ENCODE measurements at regions not wholly inside any gene's neighbourhood (a gene's known extent, or its start where the extent isn't known, plus 50 kb on each side); places are given as distances from the start of the nearest gene placed in this dataset.
"Not testable (repeated sequence)": the region's sequence is repeated elsewhere in the genome, so short reads cannot be mapped to it uniquely, and the experiment has no call there.

DNA sequence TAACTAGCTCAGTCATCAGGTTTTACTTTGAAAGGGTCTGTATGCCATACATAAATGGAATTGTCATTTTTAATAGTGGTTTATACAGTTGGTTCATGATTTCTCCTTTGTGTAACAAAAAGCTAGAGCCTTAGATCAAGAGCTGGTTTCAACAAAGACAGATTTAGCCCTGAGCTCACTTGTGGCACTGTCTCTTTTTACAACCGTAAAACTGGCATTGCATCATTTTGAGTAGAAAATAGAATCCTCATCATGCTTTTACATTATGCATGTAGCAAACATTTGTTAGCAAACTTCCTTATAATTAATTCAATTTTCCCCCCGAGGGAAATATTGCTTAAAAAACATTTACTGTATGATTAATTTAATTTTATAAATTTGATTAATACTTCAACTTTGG, 1871.5 kb downstream of the ARAP2 start:
- H3K4me1 ChIP-seq (ENCODE audit: control insufficient read depth in 1 of 2, insufficient read depth in 2 of 2, low read length in 2 of 2), result no peaks in the 10 kb centered on the region
- no peaks in the 10 kb centered on the region for H3K9me3 ChIP-seq (ENCODE audit: control insufficient read depth in 1 of 2, low read length in 2 of 2)
- H3K4me3 ChIP-seq (ENCODE audit: low read depth in 1 of 2, low read length in 2 of 2), result no peak overlapping the region
- no peaks in the 10 kb centered on the region for H3K27me3 ChIP-seq (ENCODE audit: low read depth, low read length)
- H3K36me3 ChIP-seq (ENCODE audit: control insufficient read depth in 1 of 2, insufficient read depth in 2 of 2, low read length in 2 of 2), result no peaks in the 10 kb centered on the region
- no peak overlapping the region for H3K27ac ChIP-seq (ENCODE audit: low read length)

DNA sequence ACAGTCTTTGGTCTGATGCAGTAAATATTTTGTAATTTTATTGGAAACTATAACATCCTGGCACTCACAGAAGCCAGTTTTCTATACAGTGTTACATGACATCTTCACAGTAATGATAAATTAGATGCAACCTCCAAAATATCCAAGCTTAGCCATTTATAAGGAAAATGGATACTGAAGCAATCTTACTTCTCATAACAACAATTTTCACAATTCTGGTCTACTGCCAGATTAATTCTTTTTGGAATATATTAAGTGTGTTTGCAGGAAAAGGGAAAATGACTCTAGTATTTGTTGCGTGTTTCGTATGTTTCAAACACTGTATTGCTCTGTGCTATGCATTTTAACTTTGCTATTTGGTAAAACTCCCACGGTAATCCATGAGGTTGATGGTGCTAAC, 1870.9 kb downstream of the ARAP2 start:
- no peaks in the 10 kb centered on the region for H3K4me1 ChIP-seq (ENCODE audit: control insufficient read depth in 1 of 2, insufficient read depth in 2 of 2, low read length in 2 of 2)
- H3K27me3 ChIP-seq (ENCODE audit: low read depth, low read length), result no peaks in the 10 kb centered on the region
- no peaks in the 10 kb centered on the region for H3K36me3 ChIP-seq (ENCODE audit: control insufficient read depth in 1 of 2, insufficient read depth in 2 of 2, low read length in 2 of 2)
- H3K4me3 ChIP-seq (ENCODE audit: low read depth in 1 of 2, low read length in 2 of 2), result no peak overlapping the region
- no peak overlapping the region for H3K27ac ChIP-seq (ENCODE audit: low read length)
- H3K9me3 ChIP-seq (ENCODE audit: control insufficient read depth in 1 of 2, low read length in 2 of 2), result no peaks in the 10 kb centered on the region

DNA sequence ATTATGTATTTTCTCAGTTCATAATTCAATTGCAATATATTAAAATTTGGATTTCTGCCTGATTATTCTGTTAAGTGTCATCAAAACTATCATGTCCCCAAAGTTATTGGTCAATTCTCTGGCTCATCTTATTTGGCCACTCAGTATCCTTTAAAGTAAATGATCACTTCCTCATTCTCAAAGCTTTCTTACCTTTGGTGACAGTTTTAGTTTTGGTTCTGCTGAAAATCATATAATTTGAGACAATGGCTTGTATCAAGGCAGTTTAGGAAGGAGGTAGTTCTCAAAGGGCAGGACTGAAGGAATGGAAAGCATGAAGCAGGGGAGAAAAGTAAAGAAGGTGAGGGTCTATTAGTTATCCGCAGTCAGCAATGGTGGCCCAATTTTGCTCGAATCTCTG, 1832.1 kb downstream of the ARAP2 start:
- no peaks in the 10 kb centered on the region for H3K4me1 ChIP-seq (ENCODE audit: control insufficient read depth in 1 of 2, insufficient read depth in 2 of 2, low read length in 2 of 2)
- no peaks in the 10 kb centered on the region for H3K36me3 ChIP-seq (ENCODE audit: control insufficient read depth in 1 of 2, insufficient read depth in 2 of 2, low read length in 2 of 2)
- peaks cover 0 to 9% of the 10 kb centered on the region in 2 donors for H3K9me3 ChIP-seq (ENCODE audit: control insufficient read depth in 1 of 2, low read length in 2 of 2)
- H3K27me3 ChIP-seq (ENCODE audit: low read depth, low read length), result no peaks in the 10 kb centered on the region
- no peak overlapping the region for H3K4me3 ChIP-seq (ENCODE audit: low read depth in 1 of 2, low read length in 2 of 2)
- H3K27ac ChIP-seq (ENCODE audit: low read length), result no peak overlapping the region

DNA sequence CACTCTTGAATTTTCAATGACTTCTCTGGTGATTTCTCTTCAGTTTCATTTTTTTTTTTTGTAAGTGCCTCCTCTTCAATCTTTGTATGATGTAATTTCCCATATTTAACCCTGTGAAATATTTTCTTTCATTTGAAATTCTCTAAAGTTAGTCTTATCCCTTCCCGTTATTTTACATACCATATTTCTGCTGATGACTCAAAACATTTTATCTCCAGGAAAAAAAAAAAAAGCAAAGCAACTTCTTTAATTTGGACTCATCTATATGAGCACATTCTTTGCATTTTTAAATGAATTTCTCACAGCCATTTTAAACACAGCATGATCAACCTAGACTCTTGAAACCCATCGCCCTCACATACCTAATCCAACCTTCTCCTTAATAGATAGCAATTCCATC, 1831.4 kb downstream of the ARAP2 start:
- no peaks in the 10 kb centered on the region for H3K36me3 ChIP-seq (ENCODE audit: control insufficient read depth in 1 of 2, insufficient read depth in 2 of 2, low read length in 2 of 2)
- H3K4me3 ChIP-seq (ENCODE audit: low read depth in 1 of 2, low read length in 2 of 2), result no peak overlapping the region
- H3K27me3 ChIP-seq (ENCODE audit: low read depth, low read length), result no peaks in the 10 kb centered on the region
- H3K4me1 ChIP-seq (ENCODE audit: control insufficient read depth in 1 of 2, insufficient read depth in 2 of 2, low read length in 2 of 2), result no peaks in the 10 kb centered on the region
- H3K9me3 ChIP-seq (ENCODE audit: control insufficient read depth in 1 of 2, low read length in 2 of 2), result peaks cover 0 to 9% of the 10 kb centered on the region in 2 donors
- no peak overlapping the region for H3K27ac ChIP-seq (ENCODE audit: low read length)

DNA sequence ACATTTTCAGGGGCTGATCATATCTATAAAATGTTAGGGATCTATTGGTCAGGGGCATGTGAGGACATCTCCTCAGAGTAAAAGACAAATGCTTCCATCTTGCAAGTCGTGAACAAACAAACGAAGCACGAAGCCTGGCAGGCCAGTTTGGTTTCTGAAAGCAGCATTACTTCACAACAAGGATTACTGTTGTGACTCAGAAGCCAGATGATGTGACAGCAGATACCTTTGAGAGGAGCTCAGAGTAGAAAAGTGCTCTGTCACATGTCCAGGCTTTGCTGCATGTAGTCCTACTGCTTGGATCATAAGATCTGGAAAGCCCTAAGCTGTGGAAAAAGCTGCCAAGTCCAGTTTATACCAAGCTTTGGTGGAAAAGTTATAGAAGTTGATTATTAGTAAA, 1827.2 kb downstream of the ARAP2 start:
- Histone ChIP-seq H3K4me1 (ENCODE audit: control insufficient read depth in 1 of 2, insufficient read depth in 2 of 2, low read length in 2 of 2) (no peaks in the 10 kb centered on the region), H3K9me3 (ENCODE audit: control insufficient read depth in 1 of 2, low read length in 2 of 2) (peaks cover 0 to 3% of the 10 kb centered on the region in 2 donors), H3K36me3 (ENCODE audit: control insufficient read depth in 1 of 2, insufficient read depth in 2 of 2, low read length in 2 of 2) (no peaks in the 10 kb centered on the region), H3K27ac (ENCODE audit: low read length) (no peak overlapping the region), H3K27me3 (ENCODE audit: low read depth, low read length) (no peaks in the 10 kb centered on the region), H3K4me3 (ENCODE audit: low read depth in 1 of 2, low read length in 2 of 2) (no peak overlapping the region)

DNA sequence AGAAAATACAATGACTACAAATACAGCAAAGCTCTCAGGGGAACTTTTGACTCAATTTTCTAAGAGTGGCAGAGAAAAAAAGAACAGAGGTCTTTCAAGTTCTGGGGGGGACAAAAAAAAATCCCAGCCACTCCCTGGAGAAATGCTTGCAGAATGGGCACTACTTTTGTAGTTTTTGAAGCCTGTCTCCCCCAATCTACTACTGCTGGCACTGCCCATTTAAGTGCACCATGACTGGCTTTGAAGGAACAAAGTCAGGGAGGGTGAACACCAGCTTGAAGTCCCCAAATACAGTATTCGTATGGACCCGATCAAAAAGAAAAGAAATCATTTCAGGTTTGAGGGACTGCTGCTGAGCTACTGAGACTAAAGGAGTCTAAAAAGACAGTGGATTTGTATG, 1824.4 kb downstream of the ARAP2 start:
- H3K4me1 ChIP-seq (ENCODE audit: control insufficient read depth in 1 of 2, insufficient read depth in 2 of 2, low read length in 2 of 2), result no peaks in the 10 kb centered on the region
- no peak overlapping the region for H3K27ac ChIP-seq (ENCODE audit: low read length)
- H3K9me3 ChIP-seq (ENCODE audit: control insufficient read depth in 1 of 2, low read length in 2 of 2), result no peaks in the 10 kb centered on the region
- H3K4me3 ChIP-seq (ENCODE audit: low read depth in 1 of 2, low read length in 2 of 2), result no peak overlapping the region
- H3K36me3 ChIP-seq (ENCODE audit: control insufficient read depth in 1 of 2, insufficient read depth in 2 of 2, low read length in 2 of 2), result no peaks in the 10 kb centered on the region
- no peaks in the 10 kb centered on the region for H3K27me3 ChIP-seq (ENCODE audit: low read depth, low read length)

DNA sequence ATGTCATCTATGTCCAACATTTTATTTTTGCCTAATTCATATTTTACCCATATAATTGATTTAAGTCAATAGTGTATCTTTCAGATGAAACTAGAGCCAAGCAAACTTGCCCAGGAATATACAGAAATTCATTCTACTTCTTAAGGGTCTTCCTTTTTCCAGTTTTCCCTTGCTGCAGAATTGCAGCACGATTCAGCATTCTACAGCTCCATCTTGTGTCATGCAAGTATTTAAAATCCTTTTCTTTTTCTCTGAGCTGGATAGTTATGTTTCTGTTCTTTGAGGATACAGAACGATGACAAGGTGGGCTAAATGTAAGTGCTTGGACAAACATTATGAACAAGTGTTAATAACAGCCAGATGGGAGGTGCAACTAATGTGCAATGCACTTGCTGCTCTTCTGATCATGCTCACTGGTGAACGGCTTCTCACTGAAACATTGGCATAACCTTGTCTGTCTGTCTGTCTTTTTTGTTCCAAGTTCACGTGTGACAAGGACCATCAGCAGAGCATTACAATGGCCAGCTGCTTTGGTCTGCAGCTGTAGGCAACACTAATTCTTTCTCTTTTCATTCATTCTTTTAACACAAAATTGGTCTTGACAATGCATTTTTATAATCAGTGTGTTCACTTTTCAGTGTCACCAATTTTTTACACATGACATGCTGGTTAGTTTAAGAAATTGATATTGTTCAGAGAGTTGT, 1821.7 kb downstream of the ARAP2 start:
- Histone ChIP-seq H3K4me3 (ENCODE audit: low read depth in 1 of 2, low read length in 2 of 2) (no peak overlapping the region), H3K36me3 (ENCODE audit: control insufficient read depth in 1 of 2, insufficient read depth in 2 of 2, low read length in 2 of 2) (no peaks in the 10 kb centered on the region), H3K9me3 (ENCODE audit: control insufficient read depth in 1 of 2, low read length in 2 of 2) (no peaks in the 10 kb centered on the region)

DNA sequence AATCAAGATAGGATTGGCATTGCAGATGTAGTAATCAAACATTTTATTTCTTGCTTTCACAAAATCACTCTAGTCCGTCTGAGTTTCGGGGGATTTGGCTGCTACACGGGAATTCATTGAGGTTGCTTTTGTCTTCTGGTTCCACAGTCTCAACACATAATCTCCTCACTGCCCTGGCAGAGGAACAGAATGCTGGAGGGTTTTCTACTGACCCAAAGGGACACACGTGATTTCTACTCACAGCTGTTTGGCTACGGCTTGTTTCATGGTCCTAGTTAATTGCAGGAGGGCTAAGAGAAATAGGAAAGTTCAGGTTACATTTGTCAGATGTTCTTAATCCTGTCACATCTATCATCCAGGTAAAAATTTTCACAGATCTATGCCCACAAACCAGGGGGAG, 1811.6 kb downstream of the ARAP2 start:
- H3K9me3 ChIP-seq (ENCODE audit: control insufficient read depth in 1 of 2, low read length in 2 of 2), result no peaks in the 10 kb centered on the region
- no peaks in the 10 kb centered on the region for H3K36me3 ChIP-seq (ENCODE audit: control insufficient read depth in 1 of 2, insufficient read depth in 2 of 2, low read length in 2 of 2)
- no peak overlapping the region for H3K27ac ChIP-seq (ENCODE audit: low read length)
- no peaks in the 10 kb centered on the region for H3K27me3 ChIP-seq (ENCODE audit: low read depth, low read length)
- no peaks in the 10 kb centered on the region for H3K4me1 ChIP-seq (ENCODE audit: control insufficient read depth in 1 of 2, insufficient read depth in 2 of 2, low read length in 2 of 2)
- no peak overlapping the region for H3K4me3 ChIP-seq (ENCODE audit: low read depth in 1 of 2, low read length in 2 of 2)

More for the DNA sequence above, 1821.7 kb downstream of the ARAP2 start:
- H3K4me1 ChIP-seq (ENCODE audit: control insufficient read depth in 1 of 2, insufficient read depth in 2 of 2, low read length in 2 of 2), result no peaks in the 10 kb centered on the region
- H3K27ac ChIP-seq (ENCODE audit: low read length), result no peak overlapping the region
- H3K27me3 ChIP-seq (ENCODE audit: low read depth, low read length), result no peaks in the 10 kb centered on the region

GRCh38 chr4:34434377-34434776, 1809.9 kb downstream of the ARAP2 start:
- not testable (repeated sequence) for H3K36me3 ChIP-seq (ENCODE audit: control insufficient read depth in 1 of 2, insufficient read depth in 2 of 2, low read length in 2 of 2)

DNA sequence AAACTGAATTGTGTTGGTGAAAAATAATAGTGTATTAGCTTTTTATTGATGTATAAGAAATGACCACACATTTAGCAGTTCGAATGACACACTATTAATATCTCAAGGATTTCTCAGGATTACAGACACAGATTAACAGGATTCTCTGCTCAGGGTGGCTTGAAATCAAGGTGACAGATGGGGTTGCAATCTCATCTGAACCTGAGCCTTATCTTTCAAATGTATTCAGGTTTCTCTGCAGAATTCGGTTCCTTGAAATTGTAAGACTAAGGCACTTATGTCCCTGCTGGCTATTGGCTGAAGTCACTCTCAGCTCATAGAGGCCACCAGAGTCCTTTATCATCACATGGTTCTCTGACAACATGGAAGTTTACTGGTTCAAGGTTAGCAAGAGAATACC, 1780.1 kb downstream of the ARAP2 start:
- Histone ChIP-seq H3K36me3 (ENCODE audit: control insufficient read depth in 1 of 2, insufficient read depth in 2 of 2, low read length in 2 of 2) (no peaks in the 10 kb centered on the region), H3K27me3 (ENCODE audit: low read depth, low read length) (no peaks in the 10 kb centered on the region)

More at GRCh38 chr4:34434377-34434776, 1809.9 kb downstream of the ARAP2 start:
- H3K9me3 ChIP-seq (ENCODE audit: control insufficient read depth in 1 of 2, low read length in 2 of 2); H3K27me3 ChIP-seq (ENCODE audit: low read depth, low read length); H3K27ac ChIP-seq (ENCODE audit: low read length); H3K4me1 ChIP-seq (ENCODE audit: control insufficient read depth in 1 of 2, insufficient read depth in 2 of 2, low read length in 2 of 2); H3K4me3 ChIP-seq (ENCODE audit: low read depth in 1 of 2, low read length in 2 of 2): not testable (repeated sequence)

GRCh38 chr4:34466411-34466810, 1777.9 kb downstream of the ARAP2 start:
- H3K4me3 ChIP-seq (ENCODE audit: low read depth in 1 of 2, low read length in 2 of 2), result no peak overlapping the region
- H3K4me1 ChIP-seq (ENCODE audit: control insufficient read depth in 1 of 2, insufficient read depth in 2 of 2, low read length in 2 of 2), result no peaks in the 10 kb centered on the region
- H3K27ac ChIP-seq (ENCODE audit: low read length), result no peak overlapping the region
- H3K36me3 ChIP-seq (ENCODE audit: control insufficient read depth in 1 of 2, insufficient read depth in 2 of 2, low read length in 2 of 2), result no peaks in the 10 kb centered on the region
- no peaks in the 10 kb centered on the region for H3K9me3 ChIP-seq (ENCODE audit: control insufficient read depth in 1 of 2, low read length in 2 of 2)
- H3K27me3 ChIP-seq (ENCODE audit: low read depth, low read length), result no peaks in the 10 kb centered on the region

More for the DNA sequence above, 1780.1 kb downstream of the ARAP2 start:
- Histone ChIP-seq H3K4me1 (ENCODE audit: control insufficient read depth in 1 of 2, insufficient read depth in 2 of 2, low read length in 2 of 2) (no peaks in the 10 kb centered on the region), H3K9me3 (ENCODE audit: control insufficient read depth in 1 of 2, low read length in 2 of 2) (no peaks in the 10 kb centered on the region), H3K27ac (ENCODE audit: low read length) (no peak overlapping the region), H3K4me3 (ENCODE audit: low read depth in 1 of 2, low read length in 2 of 2) (no peak overlapping the region)

DNA sequence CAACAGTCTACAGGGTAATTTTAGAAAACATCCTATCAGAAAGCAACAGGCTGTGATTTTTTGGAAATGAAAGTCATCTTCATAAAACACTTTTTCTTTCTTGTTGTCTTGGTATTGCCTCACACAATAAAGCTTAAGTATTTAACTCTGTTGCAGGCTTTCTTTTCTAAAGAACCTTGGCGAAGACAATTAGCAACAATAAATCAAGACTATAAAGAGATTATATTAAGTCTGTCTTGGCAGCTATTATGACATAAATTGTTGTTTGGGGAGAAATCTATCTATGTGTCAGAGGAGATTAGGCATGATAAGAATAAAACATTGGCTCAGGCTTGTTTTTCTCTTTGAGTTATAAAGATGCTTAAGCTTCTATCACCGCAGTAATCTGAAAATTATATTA, 1774.8 kb downstream of the ARAP2 start:
- Histone ChIP-seq H3K36me3 (ENCODE audit: control insufficient read depth in 1 of 2, insufficient read depth in 2 of 2, low read length in 2 of 2) (no peaks in the 10 kb centered on the region), H3K4me3 (ENCODE audit: low read depth in 1 of 2, low read length in 2 of 2) (no peak overlapping the region), H3K27ac (ENCODE audit: low read length) (no peak overlapping the region), H3K9me3 (ENCODE audit: control insufficient read depth in 1 of 2, low read length in 2 of 2) (no peaks in the 10 kb centered on the region), H3K27me3 (ENCODE audit: low read depth, low read length) (no peaks in the 10 kb centered on the region), H3K4me1 (ENCODE audit: control insufficient read depth in 1 of 2, insufficient read depth in 2 of 2, low read length in 2 of 2) (no peaks in the 10 kb centered on the region)
